B cell (primary cell): ENCODE measurements at regions not wholly inside any gene's neighbourhood (a gene's known extent, or its start where the extent isn't known, plus 50 kb on each side); places are given as distances from the start of the nearest gene placed in this dataset.

ENCODE experiments used
- EZH2 ChIP-seq: IDR thresholded peaks from 2 replicates; pipeline ENCODE4 v1.6.1; 2012; ENCODE audit warnings: borderline replicate concordance, low read depth, mild to moderate bottlenecking, moderate library complexity, low read length; ENCODE audit not compliant: insufficient read depth, poor library complexity, severe bottlenecking
- TF ChIP-seq, protein P1 (sequence below): fragments of 200-600 bp; IDR thresholded peaks from one replicate; pipeline ENCODE4 v1.8.0; 2022; ENCODE audit warnings: antibody characterized with exemption, mild to moderate bottlenecking

DNA sequence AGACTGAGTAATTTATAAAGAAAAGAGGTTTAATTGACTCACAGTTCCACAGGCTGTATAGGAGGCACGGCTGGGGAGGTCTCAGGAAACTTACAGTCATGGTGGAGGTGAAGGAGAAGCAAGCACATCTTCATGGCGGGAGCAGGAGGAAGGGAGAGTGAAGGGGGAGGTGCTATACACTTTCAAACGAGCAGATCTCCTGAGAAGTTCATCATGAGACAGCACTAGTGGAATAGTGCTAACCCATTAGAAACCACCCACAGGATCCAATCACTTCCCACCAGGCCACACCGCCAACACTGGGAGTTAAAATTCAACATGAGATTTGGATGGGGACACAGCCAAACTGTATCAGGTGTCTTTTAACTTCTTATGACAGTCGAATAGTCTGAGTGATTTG, 1459.3 kb upstream of the ACO1 start:
- TF ChIP-seq, protein P1, sequence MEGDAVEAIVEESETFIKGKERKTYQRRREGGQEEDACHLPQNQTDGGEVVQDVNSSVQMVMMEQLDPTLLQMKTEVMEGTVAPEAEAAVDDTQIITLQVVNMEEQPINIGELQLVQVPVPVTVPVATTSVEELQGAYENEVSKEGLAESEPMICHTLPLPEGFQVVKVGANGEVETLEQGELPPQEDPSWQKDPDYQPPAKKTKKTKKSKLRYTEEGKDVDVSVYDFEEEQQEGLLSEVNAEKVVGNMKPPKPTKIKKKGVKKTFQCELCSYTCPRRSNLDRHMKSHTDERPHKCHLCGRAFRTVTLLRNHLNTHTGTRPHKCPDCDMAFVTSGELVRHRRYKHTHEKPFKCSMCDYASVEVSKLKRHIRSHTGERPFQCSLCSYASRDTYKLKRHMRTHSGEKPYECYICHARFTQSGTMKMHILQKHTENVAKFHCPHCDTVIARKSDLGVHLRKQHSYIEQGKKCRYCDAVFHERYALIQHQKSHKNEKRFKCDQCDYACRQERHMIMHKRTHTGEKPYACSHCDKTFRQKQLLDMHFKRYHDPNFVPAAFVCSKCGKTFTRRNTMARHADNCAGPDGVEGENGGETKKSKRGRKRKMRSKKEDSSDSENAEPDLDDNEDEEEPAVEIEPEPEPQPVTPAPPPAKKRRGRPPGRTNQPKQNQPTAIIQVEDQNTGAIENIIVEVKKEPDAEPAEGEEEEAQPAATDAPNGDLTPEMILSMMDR, result no peak
- TF ChIP-seq EZH2, result no peak
